ENCODE measurements at regions not wholly inside any gene's neighbourhood (a gene's known extent, or its start where the extent isn't known, plus 50 kb on each side); places are given as distances from the start of the nearest gene placed in this dataset.
"Not testable (repeated sequence)": the region's sequence is repeated elsewhere in the genome, so short reads cannot be mapped to it uniquely, and the experiment has no call there.

- intact Hi-C loops (cut with micrococcal nuclease), result no loop called here
- DNase-seq, result no peak
- Histone ChIP-seq H3K4me1 (peaks cover 22% of the 10 kb centered on the region), H3K27me3 (ENCODE audit: low read depth) (no peaks in the 10 kb centered on the region), H3K9me3 (replicated peaks) (peaks cover 17% of the 10 kb centered on the region), H3K36me3 (no peaks in the 10 kb centered on the region), H3K27ac (replicated peaks) (peak overlapping the region; percentile 36), H3K4me3 (no peak overlapping the region)
- TF ChIP-seq, protein P1, sequence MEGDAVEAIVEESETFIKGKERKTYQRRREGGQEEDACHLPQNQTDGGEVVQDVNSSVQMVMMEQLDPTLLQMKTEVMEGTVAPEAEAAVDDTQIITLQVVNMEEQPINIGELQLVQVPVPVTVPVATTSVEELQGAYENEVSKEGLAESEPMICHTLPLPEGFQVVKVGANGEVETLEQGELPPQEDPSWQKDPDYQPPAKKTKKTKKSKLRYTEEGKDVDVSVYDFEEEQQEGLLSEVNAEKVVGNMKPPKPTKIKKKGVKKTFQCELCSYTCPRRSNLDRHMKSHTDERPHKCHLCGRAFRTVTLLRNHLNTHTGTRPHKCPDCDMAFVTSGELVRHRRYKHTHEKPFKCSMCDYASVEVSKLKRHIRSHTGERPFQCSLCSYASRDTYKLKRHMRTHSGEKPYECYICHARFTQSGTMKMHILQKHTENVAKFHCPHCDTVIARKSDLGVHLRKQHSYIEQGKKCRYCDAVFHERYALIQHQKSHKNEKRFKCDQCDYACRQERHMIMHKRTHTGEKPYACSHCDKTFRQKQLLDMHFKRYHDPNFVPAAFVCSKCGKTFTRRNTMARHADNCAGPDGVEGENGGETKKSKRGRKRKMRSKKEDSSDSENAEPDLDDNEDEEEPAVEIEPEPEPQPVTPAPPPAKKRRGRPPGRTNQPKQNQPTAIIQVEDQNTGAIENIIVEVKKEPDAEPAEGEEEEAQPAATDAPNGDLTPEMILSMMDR (IDR thresholded peaks at IDR 0.05; ENCODE audit: borderline replicate concordance), result no peak
These were observed 631.6 kb upstream of the KCNMB2 start for GRCh38 chr3:177904621-177905020.

DNA sequence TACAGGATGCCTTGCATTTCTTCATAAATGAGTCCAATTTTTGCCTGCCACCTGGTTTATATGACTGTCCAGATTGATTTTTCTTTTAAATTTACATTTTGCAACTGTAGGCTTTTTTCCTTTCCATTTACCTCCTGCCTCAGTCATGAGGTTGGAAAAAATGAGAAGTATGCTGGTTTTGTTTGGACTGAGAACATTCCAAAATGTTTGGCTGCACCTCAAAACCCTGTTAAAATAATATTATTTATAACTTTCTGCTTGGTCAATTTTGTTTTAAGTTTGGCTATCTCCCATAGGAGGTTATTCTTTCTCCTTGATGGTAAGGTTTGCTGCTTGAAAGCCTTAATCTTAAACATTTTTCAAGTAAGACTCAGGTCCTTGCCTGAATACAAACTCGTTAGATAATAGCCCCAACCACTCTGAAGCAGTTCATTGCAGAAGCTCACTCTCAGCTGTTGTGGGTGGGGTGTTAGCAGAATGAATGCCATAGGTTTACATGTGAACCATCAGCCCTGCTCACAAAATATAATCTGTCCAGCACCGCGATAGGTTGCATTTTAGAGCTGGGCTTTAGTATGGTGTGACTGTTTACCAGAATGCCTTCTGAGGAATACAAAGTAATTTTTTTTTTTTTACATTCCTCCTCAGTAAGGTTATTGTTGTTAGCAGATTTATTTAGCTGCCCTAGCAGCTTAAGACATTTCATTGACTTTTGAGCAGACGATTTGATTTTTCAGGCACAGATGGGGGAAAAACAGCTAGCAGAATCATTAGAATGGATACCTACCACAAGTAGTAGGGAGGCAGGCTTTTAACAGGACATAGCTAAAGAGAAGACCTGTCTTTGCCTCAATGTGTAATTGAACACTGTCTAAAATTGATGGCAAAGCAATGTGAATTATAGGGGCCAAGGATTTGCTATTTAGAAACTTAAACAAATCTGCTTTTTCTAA, 630.8 kb upstream of the KCNMB2 start:
- Histone ChIP-seq H3K27ac (replicated peaks) (peak overlapping the region; percentile 36), H3K9me3 (replicated peaks) (peaks cover 9% of the 10 kb centered on the region), H3K27me3 (ENCODE audit: low read depth) (no peaks in the 10 kb centered on the region), H3K4me3 (no peak overlapping the region), H3K36me3 (no peaks in the 10 kb centered on the region), H3K4me1 (peaks cover 22% of the 10 kb centered on the region)
- no peak for DNase-seq
- TF ChIP-seq, protein P1 (IDR thresholded peaks at IDR 0.05; ENCODE audit: borderline replicate concordance), result no peak
- intact Hi-C loops (cut with micrococcal nuclease), result no loop called here

GRCh38 chr3:177906126-177906511, 630.1 kb upstream of the KCNMB2 start:
- Histone ChIP-seq H3K9me3 (replicated peaks) (peaks cover 2% of the 10 kb centered on the region), H3K4me1 (peaks cover 22% of the 10 kb centered on the region), H3K36me3 (no peaks in the 10 kb centered on the region), H3K27ac (replicated peaks) (peak overlapping the region; percentile 36), H3K27me3 (ENCODE audit: low read depth) (no peaks in the 10 kb centered on the region), H3K4me3 (no peak overlapping the region)
- intact Hi-C loops (cut with micrococcal nuclease), result no loop called here
- TF ChIP-seq, protein P1 (IDR thresholded peaks at IDR 0.05; ENCODE audit: borderline replicate concordance), result peak; percentile 15
- DNase-seq, result no peak

DNA sequence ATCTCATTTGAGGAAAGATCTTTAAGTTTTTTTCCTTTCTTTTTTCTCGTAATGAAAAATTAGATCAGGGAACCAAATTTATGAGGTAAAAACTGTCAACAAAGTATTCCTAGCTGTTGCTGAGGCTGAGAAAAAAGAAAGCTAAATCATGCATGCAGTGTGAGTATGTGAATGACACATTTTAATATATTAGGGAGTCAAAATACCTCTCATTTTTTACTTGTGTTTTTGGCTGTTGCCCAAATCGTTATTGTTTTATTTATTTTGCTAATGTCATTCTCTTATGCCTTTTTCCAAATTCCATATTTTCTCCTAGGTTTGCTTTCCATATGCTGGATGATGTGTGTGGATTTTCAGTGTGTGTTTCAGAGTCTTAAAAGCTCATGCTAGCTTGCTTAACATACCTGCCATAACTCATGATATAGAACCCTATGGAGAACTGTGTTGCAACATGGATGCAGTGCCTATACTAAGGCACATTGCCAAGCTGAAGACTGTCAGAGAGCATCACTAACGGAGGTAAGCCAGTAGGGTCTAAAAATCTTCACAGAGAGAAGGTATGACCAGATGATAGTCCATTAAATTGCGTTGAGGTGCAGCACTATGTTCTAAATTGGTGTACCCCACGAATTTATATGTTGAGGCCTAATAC, 629.5 kb upstream of the KCNMB2 start:
- Histone ChIP-seq H3K4me3 (no peak overlapping the region), H3K36me3 (no peaks in the 10 kb centered on the region), H3K27ac (replicated peaks) (peak overlapping the region; percentile 36), H3K27me3 (ENCODE audit: low read depth) (no peaks in the 10 kb centered on the region), H3K4me1 (peaks cover 22% of the 10 kb centered on the region), H3K9me3 (replicated peaks) (no peaks in the 10 kb centered on the region)
- TF ChIP-seq, protein P1 (IDR thresholded peaks at IDR 0.05; ENCODE audit: borderline replicate concordance), result no peak
- intact Hi-C loops (cut with micrococcal nuclease), result no loop called here
- DNase-seq, result no peak

GRCh38 chr3:177909530-177909929, 626.7 kb upstream of the KCNMB2 start:
- H3K27me3 ChIP-seq (ENCODE audit: low read depth); DNase-seq; H3K9me3 ChIP-seq (replicated peaks); H3K27ac ChIP-seq (replicated peaks); H3K36me3 ChIP-seq; H3K4me3 ChIP-seq; intact Hi-C loops (cut with micrococcal nuclease): not testable (repeated sequence)
- peaks cover 21% of the 10 kb centered on the region for H3K4me1 ChIP-seq

GRCh38 chr3:177914224-177914623, 622.0 kb upstream of the KCNMB2 start:
- Histone ChIP-seq H3K4me1 (no peaks in the 10 kb centered on the region), H3K4me3 (no peak overlapping the region), H3K27ac (replicated peaks) (no peak overlapping the region), H3K27me3 (ENCODE audit: low read depth) (no peaks in the 10 kb centered on the region), H3K9me3 (replicated peaks) (peaks cover 7% of the 10 kb centered on the region), H3K36me3 (no peaks in the 10 kb centered on the region)
- TF ChIP-seq, protein P1 (IDR thresholded peaks at IDR 0.05; ENCODE audit: borderline replicate concordance), result no peak
- intact Hi-C loops (cut with micrococcal nuclease), result no loop called here
- DNase-seq, result no peak

Measured in left ventricle myocardium inferior (tissue), 1 donor.